GM21528 (cell line): ENCODE measurements at regions not wholly inside any gene's neighbourhood (a gene's known extent, or its start where the extent isn't known, plus 50 kb on each side); places are given as distances from the start of the nearest gene placed in this dataset.
"Not testable (repeated sequence)": the region's sequence is repeated elsewhere in the genome, so short reads cannot be mapped to it uniquely, and the experiment has no call there.

Source experiments
- ATAC-seq: cut with Tn5 transposase; IDR thresholded peaks from one replicate; pipeline ENCODE4 v1.9.1; 2021; ENCODE audit warnings: mild to moderate bottlenecking, moderate library complexity; ENCODE audit not compliant: unreplicated experiment, low FRiP score

- no peak for ATAC-seq
These were observed 60.2 kb downstream of the TFPI2 start for GRCh38 chr7:93830141-93830925.

GRCh38 chr7:93828260-93828659 is 62.3 kb downstream of the TFPI2 start:
- no peak for ATAC-seq

GRCh38 chr7:93823621-93824020 is 66.9 kb downstream of the TFPI2 start:
- no peak for ATAC-seq

- ATAC-seq: no peak
These were observed 69.1 kb downstream of the TFPI2 start for GRCh38 chr7:93821463-93821862.

- ATAC-seq: no peak
These were observed 70.9 kb downstream of the TFPI2 start for GRCh38 chr7:93819699-93820098.

GRCh38 chr7:93817526-93817925 is 73.0 kb downstream of the TFPI2 start:
- ATAC-seq: no peak

GRCh38 chr7:93817004-93817403 is 73.5 kb downstream of the TFPI2 start:
- no peak for ATAC-seq

- no peak for ATAC-seq
These were observed 77.0 kb downstream of the TFPI2 start for GRCh38 chr7:93813514-93813913.

- no peak for ATAC-seq
These were observed 78.5 kb downstream of the TFPI2 start for GRCh38 chr7:93812061-93812460.

- no peak for ATAC-seq
These were observed 79.4 kb downstream of the TFPI2 start for GRCh38 chr7:93811198-93811597.

- no peak for ATAC-seq
These were observed 80.0 kb downstream of the TFPI2 start for GRCh38 chr7:93810561-93810960.

- ATAC-seq: no peak
These were observed 85.8 kb downstream of the TFPI2 start for GRCh38 chr7:93804726-93805125.

GRCh38 chr7:93799750-93800357 is 90.7 kb downstream of the TFPI2 start:
- ATAC-seq: no peak

GRCh38 chr7:93793084-93793697 is 97.4 kb downstream of the TFPI2 start:
- ATAC-seq: not testable (repeated sequence)

GRCh38 chr7:93779115-93779514 is 111.4 kb downstream of the TFPI2 start:
- no peak for ATAC-seq

- no peak for ATAC-seq
These were observed 112.2 kb downstream of the TFPI2 start for GRCh38 chr7:93778384-93778783.

- no peak for ATAC-seq
These were observed 117.1 kb downstream of the TFPI2 start for GRCh38 chr7:93773446-93773845.

GRCh38 chr7:93765475-93765874 is 125.1 kb downstream of the TFPI2 start:
- no peak for ATAC-seq

GRCh38 chr7:93758631-93759030 is 131.9 kb downstream of the TFPI2 start:
- ATAC-seq: no peak

GRCh38 chr7:93757426-93757825 is 133.1 kb downstream of the TFPI2 start:
- no peak for ATAC-seq

- no peak for ATAC-seq
These were observed 133.7 kb downstream of the TFPI2 start for GRCh38 chr7:93756890-93757289.

- no peak for ATAC-seq
These were observed 139.1 kb downstream of the TFPI2 start for GRCh38 chr7:93751421-93751820.
